Right atrium auricular region (tissue), 2 donors: ENCODE measurements at regions not wholly inside any gene's neighbourhood (a gene's known extent, or its start where the extent isn't known, plus 50 kb on each side); places are given as distances from the start of the nearest gene placed in this dataset.
"Not testable (repeated sequence)": the region's sequence is repeated elsewhere in the genome, so short reads cannot be mapped to it uniquely, and the experiment has no call there.

Experiments
- DNase-seq: peaks from one replicate; pipeline ENCODE4 v3.0.0-alpha.2; 2019; ENCODE audit warnings: low spot score
- H3K27ac ChIP-seq, 2 donors: fragments of 200-600 bp; sonication (generic); 1 replicate in 1 of 2; 2 replicates in 1 of 2; pipeline ENCODE4 v1.5.1; 2016 to 2019
- H3K27me3 ChIP-seq, 2 donors: fragments of 200-600 bp; sonication (generic); one replicate each; pipeline versions ENCODE4 v1.5.1 to v1.6.0; 2017 to 2019
- H3K36me3 ChIP-seq: fragments of 200-600 bp; sonication (generic); one replicate; pipeline ENCODE4 v1.5.1; 2016
- H3K4me1 ChIP-seq, 2 donors: fragments of 200-600 bp; sonication (generic); one replicate each; pipeline versions ENCODE4 v1.5.1 to v1.6.0; 2017 to 2019
- H3K4me3 ChIP-seq, 2 donors: fragments of 200-600 bp; sonication (generic); 1 replicate in 1 of 2; 2 replicates in 1 of 2; pipeline ENCODE4 v1.5.1; 2017 to 2019; ENCODE audit warnings: mild to moderate bottlenecking in 1 of 2, moderate library complexity in 1 of 2
- H3K9me3 ChIP-seq, 2 donors: fragments of 200-600 bp; sonication (generic); one replicate each; pipeline ENCODE4 v1.5.1; 2019
- TF ChIP-seq, protein P1 (sequence below), 2 donors: fragments of 200-600 bp; sonication (generic); IDR thresholded peaks; one replicate each; pipeline ENCODE4 v1.5.1; 2019; ENCODE audit warnings: antibody characterized with exemption in 2 of 2

DNA sequence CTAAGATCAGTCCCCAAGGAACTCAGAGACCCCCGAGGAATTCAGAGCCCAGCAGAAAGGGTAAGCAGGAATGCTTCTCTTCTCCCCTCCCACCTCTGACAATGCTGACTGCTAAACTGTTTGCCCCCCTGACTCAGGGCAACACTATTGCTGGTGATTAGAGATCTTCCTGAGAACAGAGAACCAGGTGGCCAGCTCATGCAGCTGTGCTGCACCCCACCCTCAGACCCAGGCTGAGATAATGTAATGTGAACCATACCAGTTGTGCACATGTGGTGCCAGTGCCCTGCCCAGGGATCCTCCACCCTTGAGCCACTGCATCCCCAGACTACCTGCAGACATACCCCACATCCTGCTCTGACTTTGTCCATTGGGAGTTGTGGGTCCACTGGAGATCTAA is 139.1 kb upstream of the ARG1 start:
- H3K9me3 ChIP-seq, result peaks cover 0 to 22% of the 10 kb centered on the region in 2 donors
- H3K4me1 ChIP-seq, result no peaks in the 10 kb centered on the region
- TF ChIP-seq, protein P1, sequence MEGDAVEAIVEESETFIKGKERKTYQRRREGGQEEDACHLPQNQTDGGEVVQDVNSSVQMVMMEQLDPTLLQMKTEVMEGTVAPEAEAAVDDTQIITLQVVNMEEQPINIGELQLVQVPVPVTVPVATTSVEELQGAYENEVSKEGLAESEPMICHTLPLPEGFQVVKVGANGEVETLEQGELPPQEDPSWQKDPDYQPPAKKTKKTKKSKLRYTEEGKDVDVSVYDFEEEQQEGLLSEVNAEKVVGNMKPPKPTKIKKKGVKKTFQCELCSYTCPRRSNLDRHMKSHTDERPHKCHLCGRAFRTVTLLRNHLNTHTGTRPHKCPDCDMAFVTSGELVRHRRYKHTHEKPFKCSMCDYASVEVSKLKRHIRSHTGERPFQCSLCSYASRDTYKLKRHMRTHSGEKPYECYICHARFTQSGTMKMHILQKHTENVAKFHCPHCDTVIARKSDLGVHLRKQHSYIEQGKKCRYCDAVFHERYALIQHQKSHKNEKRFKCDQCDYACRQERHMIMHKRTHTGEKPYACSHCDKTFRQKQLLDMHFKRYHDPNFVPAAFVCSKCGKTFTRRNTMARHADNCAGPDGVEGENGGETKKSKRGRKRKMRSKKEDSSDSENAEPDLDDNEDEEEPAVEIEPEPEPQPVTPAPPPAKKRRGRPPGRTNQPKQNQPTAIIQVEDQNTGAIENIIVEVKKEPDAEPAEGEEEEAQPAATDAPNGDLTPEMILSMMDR (IDR thresholded peaks at IDR 0.05), result no peak
- H3K4me3 ChIP-seq, result no peak overlapping the region
- H3K27me3 ChIP-seq, result no peaks in the 10 kb centered on the region
- no peak for DNase-seq
- no peak overlapping the region for H3K27ac ChIP-seq
- no peaks in the 10 kb centered on the region for H3K36me3 ChIP-seq

DNA sequence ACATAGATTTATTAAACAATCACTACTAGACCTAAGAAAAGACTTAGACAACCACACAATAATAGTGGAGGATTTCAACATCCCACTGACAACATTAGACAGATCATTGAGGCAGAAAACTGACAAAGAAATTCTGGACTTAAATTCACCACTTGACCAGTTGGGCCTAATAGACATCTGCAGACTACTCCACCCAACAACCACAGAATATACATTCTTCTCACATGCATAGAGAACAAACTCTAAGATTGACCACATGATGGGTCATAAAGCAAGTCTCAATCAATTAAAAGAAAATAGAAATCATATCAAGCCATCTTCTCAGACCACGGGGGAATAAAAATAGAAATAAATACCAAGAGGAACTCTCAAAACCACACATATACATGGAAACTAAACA is 136.7 kb upstream of the ARG1 start:
- Histone ChIP-seq H3K9me3 (peaks cover 0 to 26% of the 10 kb centered on the region in 2 donors), H3K27me3 (no peaks in the 10 kb centered on the region), H3K27ac (no peak overlapping the region), H3K4me1 (no peaks in the 10 kb centered on the region), H3K36me3 (no peaks in the 10 kb centered on the region), H3K4me3 (no peak overlapping the region)
- TF ChIP-seq, protein P1 (IDR thresholded peaks at IDR 0.05), result no peak
- no peak for DNase-seq

DNA sequence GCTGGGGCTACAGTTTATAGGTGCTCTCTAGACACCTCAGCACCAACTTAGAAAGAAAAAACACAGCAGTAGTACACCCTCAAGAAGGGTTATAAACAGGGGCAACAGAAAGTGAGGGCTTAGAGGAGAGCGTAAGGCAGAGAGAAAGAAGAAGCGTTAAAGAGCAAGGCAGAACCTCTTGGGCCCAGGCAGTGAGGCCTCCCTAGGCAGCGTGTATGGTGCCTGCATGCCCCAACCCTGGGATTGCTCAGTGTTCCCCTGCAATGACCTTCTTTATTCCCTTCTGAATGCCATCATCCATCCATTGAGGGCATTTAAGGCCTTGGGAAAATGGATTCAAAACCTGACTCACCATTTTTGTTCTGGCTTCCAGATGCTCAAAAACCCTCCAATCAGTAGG is 130.0 kb upstream of the ARG1 start:
- DNase-seq, result no peak
- Histone ChIP-seq H3K27ac (no peak overlapping the region), H3K9me3 (peaks cover 0 to 13% of the 10 kb centered on the region in 2 donors), H3K36me3 (no peaks in the 10 kb centered on the region), H3K4me3 (no peak overlapping the region), H3K27me3 (no peaks in the 10 kb centered on the region), H3K4me1 (no peaks in the 10 kb centered on the region)
- TF ChIP-seq, protein P1 (IDR thresholded peaks at IDR 0.05), result no peak

DNA sequence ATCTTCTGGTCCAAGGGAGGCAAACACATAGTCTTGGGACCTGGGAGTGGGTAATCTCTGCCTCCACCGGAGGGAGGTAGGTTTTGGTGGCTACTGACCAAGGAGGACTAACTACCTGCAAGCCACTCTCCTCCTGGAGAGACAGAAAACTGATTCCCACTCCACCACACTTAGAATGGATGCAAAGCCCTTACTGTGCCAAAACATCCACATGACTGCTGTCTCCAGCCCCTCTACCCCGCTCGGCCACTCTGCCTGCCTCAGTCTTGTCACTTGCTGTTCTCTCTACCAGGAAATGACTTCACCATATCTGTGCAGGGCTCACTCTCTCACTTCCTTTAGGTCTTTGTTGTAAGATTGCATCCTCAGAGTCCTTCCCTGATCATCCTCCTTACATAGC is 129.5 kb upstream of the ARG1 start:
- Histone ChIP-seq H3K4me3 (no peak overlapping the region), H3K27me3 (no peaks in the 10 kb centered on the region), H3K4me1 (no peaks in the 10 kb centered on the region), H3K36me3 (no peaks in the 10 kb centered on the region), H3K27ac (no peak overlapping the region), H3K9me3 (peaks cover 0 to 9% of the 10 kb centered on the region in 2 donors)
- TF ChIP-seq, protein P1 (IDR thresholded peaks at IDR 0.05), result no peak
- DNase-seq, result no peak

DNA sequence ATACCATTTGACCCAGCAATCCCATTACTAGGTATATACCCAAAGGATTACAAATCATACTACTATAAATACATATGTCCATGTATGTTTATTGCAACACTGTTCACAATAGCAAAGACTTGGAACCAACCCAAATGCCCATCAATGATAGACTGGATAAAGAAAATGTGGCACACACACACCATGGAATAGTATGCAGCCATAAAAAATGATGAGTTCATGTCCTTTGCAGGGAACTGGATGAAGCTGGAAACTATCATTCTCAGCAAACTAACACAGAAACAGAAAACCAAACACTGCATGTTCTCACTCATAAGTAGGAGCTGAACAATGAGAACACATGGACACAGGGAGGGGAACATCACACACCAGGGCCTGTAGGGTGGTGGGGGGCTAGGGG is 127.7 kb upstream of the ARG1 start:
- not testable (repeated sequence) for H3K4me3 ChIP-seq, DNase-seq

DNA sequence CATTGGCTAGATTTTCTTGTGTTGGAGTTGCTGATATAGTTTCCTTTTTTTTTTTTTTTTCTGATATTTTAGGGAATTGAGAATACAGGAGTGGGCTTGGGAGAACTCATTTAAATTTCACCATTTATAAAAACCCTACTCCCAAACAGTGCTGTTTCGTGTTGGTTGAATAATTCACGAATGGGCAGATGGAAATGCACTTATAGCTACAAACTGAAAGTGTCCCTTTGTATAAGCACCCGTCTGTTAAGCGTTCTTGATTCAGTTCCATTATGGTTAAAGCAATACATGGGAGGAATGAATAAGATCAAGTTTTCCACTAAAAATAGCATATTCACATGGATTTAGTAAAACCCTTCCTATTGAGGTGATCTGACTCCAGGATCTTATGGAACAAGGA is 122.2 kb upstream of the ARG1 start:
- no peak for DNase-seq
- no peaks in the 10 kb centered on the region for H3K36me3 ChIP-seq
- TF ChIP-seq, protein P1 (IDR thresholded peaks at IDR 0.05), result no peak

More for the DNA sequence above, 127.7 kb upstream of the ARG1 start:
- not testable (repeated sequence) for H3K36me3 ChIP-seq, H3K27ac ChIP-seq, H3K4me1 ChIP-seq, H3K9me3 ChIP-seq, H3K27me3 ChIP-seq

More for the DNA sequence above, 122.2 kb upstream of the ARG1 start:
- no peak overlapping the region for H3K27ac ChIP-seq
- H3K9me3 ChIP-seq, result no peaks in the 10 kb centered on the region
- no peaks in the 10 kb centered on the region for H3K27me3 ChIP-seq
- H3K4me1 ChIP-seq, result no peaks in the 10 kb centered on the region
- H3K4me3 ChIP-seq, result no peak overlapping the region
